SK-N-SH (cell line): ENCODE measurements at regions not wholly inside any gene's neighbourhood (a gene's known extent, or its start where the extent isn't known, plus 50 kb on each side); places are given as distances from the start of the nearest gene placed in this dataset.
"Not testable (repeated sequence)": the region's sequence is repeated elsewhere in the genome, so short reads cannot be mapped to it uniquely, and the experiment has no call there.

Source experiments
- NRF1 ChIP-seq: IDR thresholded peaks from 2 replicates; pipeline ENCODE4 v1.6.1; 2012; ENCODE audit warnings: low read depth, mild to moderate bottlenecking, low read length
- RAD21 ChIP-seq: IDR thresholded peaks from 2 replicates; pipeline ENCODE4 v1.6.1; 2012; ENCODE audit warnings: mild to moderate bottlenecking, low read length
- RFX5 ChIP-seq: IDR thresholded peaks from 2 replicates; pipeline ENCODE4 v1.6.1; 2012; ENCODE audit warnings: mild to moderate bottlenecking, improper control_type of control experiment, low read length
- SIN3A ChIP-seq: IDR thresholded peaks from 2 replicates; pipeline ENCODE4 v1.6.1; 2012; ENCODE audit warnings: low read depth, mild to moderate bottlenecking, low read length, moderate library complexity, borderline replicate concordance
- TF ChIP-seq, protein P1 (sequence below): fragments of 200-600 bp; sonication (generic); IDR thresholded peaks from 2 replicates; pipeline ENCODE4 v1.6.1; 2017; ENCODE audit warnings: antibody characterized with exemption, mild to moderate bottlenecking, moderate library complexity
- TF ChIP-seq, protein P2 (sequence below): IDR thresholded peaks from 2 replicates; pipeline ENCODE4 v1.4.0; 2012; ENCODE audit warnings: low read depth
- TF ChIP-seq, protein P3 (sequence below): IDR thresholded peaks from 2 replicates; pipeline ENCODE4 v1.6.1; 2012; ENCODE audit warnings: mild to moderate bottlenecking, low read depth, low read length, moderate library complexity

DNA sequence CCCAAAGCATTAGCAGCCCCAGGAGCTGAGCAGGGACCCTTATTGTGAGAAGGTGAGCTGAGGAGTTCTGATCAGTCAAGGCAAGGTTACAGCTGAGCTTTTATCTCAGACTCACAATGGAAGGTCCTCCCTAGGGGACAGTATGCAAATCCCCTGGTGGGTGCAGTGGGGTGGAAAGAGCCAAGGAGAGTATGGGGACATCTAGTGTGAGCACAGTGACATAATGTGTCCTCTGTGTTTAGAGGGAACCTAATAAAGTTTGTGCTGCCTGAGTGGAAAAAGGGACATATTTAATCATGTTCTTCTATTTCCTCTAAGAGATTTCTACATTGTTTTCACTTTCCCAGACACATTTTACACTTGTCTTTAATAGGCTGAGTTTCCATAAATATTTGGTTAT, 438.0 kb downstream of the RPIA start:
- not testable (repeated sequence) for TF ChIP-seq SIN3A, RFX5, NRF1, RAD21
- TF ChIP-seq, protein P1, sequence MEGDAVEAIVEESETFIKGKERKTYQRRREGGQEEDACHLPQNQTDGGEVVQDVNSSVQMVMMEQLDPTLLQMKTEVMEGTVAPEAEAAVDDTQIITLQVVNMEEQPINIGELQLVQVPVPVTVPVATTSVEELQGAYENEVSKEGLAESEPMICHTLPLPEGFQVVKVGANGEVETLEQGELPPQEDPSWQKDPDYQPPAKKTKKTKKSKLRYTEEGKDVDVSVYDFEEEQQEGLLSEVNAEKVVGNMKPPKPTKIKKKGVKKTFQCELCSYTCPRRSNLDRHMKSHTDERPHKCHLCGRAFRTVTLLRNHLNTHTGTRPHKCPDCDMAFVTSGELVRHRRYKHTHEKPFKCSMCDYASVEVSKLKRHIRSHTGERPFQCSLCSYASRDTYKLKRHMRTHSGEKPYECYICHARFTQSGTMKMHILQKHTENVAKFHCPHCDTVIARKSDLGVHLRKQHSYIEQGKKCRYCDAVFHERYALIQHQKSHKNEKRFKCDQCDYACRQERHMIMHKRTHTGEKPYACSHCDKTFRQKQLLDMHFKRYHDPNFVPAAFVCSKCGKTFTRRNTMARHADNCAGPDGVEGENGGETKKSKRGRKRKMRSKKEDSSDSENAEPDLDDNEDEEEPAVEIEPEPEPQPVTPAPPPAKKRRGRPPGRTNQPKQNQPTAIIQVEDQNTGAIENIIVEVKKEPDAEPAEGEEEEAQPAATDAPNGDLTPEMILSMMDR, result not testable (repeated sequence)
- TF ChIP-seq, protein P2, sequence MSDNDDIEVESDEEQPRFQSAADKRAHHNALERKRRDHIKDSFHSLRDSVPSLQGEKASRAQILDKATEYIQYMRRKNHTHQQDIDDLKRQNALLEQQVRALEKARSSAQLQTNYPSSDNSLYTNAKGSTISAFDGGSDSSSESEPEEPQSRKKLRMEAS, result not testable (repeated sequence)
- TF ChIP-seq, protein P3, sequence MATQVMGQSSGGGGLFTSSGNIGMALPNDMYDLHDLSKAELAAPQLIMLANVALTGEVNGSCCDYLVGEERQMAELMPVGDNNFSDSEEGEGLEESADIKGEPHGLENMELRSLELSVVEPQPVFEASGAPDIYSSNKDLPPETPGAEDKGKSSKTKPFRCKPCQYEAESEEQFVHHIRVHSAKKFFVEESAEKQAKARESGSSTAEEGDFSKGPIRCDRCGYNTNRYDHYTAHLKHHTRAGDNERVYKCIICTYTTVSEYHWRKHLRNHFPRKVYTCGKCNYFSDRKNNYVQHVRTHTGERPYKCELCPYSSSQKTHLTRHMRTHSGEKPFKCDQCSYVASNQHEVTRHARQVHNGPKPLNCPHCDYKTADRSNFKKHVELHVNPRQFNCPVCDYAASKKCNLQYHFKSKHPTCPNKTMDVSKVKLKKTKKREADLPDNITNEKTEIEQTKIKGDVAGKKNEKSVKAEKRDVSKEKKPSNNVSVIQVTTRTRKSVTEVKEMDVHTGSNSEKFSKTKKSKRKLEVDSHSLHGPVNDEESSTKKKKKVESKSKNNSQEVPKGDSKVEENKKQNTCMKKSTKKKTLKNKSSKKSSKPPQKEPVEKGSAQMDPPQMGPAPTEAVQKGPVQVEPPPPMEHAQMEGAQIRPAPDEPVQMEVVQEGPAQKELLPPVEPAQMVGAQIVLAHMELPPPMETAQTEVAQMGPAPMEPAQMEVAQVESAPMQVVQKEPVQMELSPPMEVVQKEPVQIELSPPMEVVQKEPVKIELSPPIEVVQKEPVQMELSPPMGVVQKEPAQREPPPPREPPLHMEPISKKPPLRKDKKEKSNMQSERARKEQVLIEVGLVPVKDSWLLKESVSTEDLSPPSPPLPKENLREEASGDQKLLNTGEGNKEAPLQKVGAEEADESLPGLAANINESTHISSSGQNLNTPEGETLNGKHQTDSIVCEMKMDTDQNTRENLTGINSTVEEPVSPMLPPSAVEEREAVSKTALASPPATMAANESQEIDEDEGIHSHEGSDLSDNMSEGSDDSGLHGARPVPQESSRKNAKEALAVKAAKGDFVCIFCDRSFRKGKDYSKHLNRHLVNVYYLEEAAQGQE, result not testable (repeated sequence)
